ENCODE measurements at regions not wholly inside any gene's neighbourhood (a gene's known extent, or its start where the extent isn't known, plus 50 kb on each side); places are given as distances from the start of the nearest gene placed in this dataset.

DNA sequence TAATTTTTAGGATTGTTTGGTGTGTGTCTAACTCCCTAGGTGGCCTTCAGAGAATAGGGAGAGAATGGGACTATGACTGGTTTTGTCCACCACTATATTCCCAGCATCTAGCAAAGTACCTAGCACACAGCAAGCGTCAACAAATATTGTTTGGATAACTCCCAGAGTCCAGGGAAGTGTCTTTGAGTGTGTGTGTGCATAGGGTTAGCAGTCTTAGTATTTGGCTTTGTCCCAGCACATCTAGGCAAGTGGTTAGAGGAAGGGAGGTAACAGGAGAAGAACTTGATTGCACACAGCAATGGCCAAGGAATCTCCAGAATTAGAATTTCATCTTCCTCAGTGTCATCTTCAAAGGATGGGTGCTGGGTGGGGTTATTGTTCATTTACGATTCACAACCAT lies 385.4 kb upstream of the CDH5 start:
- Histone ChIP-seq H3K4me1 (ENCODE audit: control insufficient read depth, extremely low read depth, insufficient read depth, low read length) (no peaks in the 10 kb centered on the region), H4K20me1 (ENCODE audit: control insufficient read depth, extremely low read depth, insufficient read depth, low read length) (no peaks in the 10 kb centered on the region), H3K79me2 (ENCODE audit: control insufficient read depth, insufficient read depth, low read length) (no peaks in the 10 kb centered on the region), H3K4me2 (ENCODE audit: extremely low read depth, insufficient read depth, low read length) (no peak overlapping the region), H3K4me3 (replicated peaks in 1 of 4; ENCODE audit: control extremely low read depth in 1 of 4, insufficient read depth in 1 of 4, low read depth in 3 of 4, low read length in 4 of 4) (no peak overlapping the region), H3K27me3 (ENCODE audit: control insufficient read depth, insufficient read depth, low read length) (no peaks in the 10 kb centered on the region), H3K27ac (ENCODE audit: insufficient read depth, low read length) (no peak overlapping the region), H3K36me3 (ENCODE audit: control insufficient read depth, insufficient read depth, low read length) (no peaks in the 10 kb centered on the region), H3K9me3 (ENCODE audit: control insufficient read depth, insufficient read depth, low read depth, low read length) (no peaks in the 10 kb centered on the region), H3K9ac (ENCODE audit: insufficient read depth, low read length) (no peak overlapping the region), H2AFZ (ENCODE audit: low read length) (no peak overlapping the region)
- DNase-seq (ENCODE audit: low read depth in 2 of 2), result no peak
- no peak for TF ChIP-seq EZH2 (IDR thresholded peaks at IDR 0.05; ENCODE audit: low read length, missing control alignments)
- TF ChIP-seq, protein P1, sequence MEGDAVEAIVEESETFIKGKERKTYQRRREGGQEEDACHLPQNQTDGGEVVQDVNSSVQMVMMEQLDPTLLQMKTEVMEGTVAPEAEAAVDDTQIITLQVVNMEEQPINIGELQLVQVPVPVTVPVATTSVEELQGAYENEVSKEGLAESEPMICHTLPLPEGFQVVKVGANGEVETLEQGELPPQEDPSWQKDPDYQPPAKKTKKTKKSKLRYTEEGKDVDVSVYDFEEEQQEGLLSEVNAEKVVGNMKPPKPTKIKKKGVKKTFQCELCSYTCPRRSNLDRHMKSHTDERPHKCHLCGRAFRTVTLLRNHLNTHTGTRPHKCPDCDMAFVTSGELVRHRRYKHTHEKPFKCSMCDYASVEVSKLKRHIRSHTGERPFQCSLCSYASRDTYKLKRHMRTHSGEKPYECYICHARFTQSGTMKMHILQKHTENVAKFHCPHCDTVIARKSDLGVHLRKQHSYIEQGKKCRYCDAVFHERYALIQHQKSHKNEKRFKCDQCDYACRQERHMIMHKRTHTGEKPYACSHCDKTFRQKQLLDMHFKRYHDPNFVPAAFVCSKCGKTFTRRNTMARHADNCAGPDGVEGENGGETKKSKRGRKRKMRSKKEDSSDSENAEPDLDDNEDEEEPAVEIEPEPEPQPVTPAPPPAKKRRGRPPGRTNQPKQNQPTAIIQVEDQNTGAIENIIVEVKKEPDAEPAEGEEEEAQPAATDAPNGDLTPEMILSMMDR (conservative IDR thresholded peaks at IDR 0.05 in 1 of 2, IDR thresholded peaks at IDR 0.05 in 1 of 2; ENCODE audit: low read depth in 1 of 2, low read length in 2 of 2), result no peak

DNA sequence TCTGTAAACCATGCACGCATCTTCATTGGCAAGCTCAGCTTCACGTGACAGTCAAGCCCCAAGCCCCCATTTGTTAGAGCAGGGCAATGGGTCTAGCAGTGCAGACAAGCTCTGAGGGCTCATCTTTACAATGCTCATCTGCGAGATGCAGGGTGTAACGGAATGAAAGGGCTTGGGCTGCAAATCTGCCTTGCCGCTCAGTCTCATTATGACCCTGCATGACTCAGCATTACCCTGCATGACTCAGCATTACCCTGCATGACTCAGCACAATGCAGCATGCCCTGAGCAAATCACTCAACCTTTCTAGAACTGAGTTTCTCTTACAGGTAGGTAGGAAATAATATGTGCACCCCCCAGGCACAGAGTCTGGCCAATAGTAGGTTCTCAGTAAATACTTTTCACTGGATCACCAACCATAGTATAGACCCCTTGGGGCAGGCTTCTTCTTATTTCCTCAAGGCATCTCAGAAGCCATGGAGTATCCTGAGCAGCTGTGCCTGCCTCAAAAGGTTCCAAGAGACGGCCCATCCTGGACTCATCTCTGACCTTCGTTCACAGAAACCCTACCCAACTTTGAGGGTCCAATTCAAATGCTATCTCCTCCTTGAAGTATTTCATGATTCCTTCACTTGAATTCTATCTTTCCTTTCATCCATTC lies 391.3 kb upstream of the CDH5 start:
- no peak overlapping the region for H3K4me3 ChIP-seq (replicated peaks in 1 of 4; ENCODE audit: control extremely low read depth in 1 of 4, insufficient read depth in 1 of 4, low read depth in 3 of 4, low read length in 4 of 4)
- peak; percentile 71 to 83 for DNase-seq (ENCODE audit: low read depth in 2 of 2)
- no peaks in the 10 kb centered on the region for H4K20me1 ChIP-seq (ENCODE audit: control insufficient read depth, extremely low read depth, insufficient read depth, low read length)
- H3K4me1 ChIP-seq (ENCODE audit: control insufficient read depth, extremely low read depth, insufficient read depth, low read length), result no peaks in the 10 kb centered on the region
- H3K9me3 ChIP-seq (ENCODE audit: control insufficient read depth, insufficient read depth, low read depth, low read length), result no peaks in the 10 kb centered on the region
- H2AFZ ChIP-seq (ENCODE audit: low read length), result no peak overlapping the region
- no peak overlapping the region for H3K4me2 ChIP-seq (ENCODE audit: extremely low read depth, insufficient read depth, low read length)
- no peaks in the 10 kb centered on the region for H3K36me3 ChIP-seq (ENCODE audit: control insufficient read depth, insufficient read depth, low read length)
- no peak overlapping the region for H3K27ac ChIP-seq (ENCODE audit: insufficient read depth, low read length)
- TF ChIP-seq, protein P1 (conservative IDR thresholded peaks at IDR 0.05 in 1 of 2, IDR thresholded peaks at IDR 0.05 in 1 of 2; ENCODE audit: low read depth in 1 of 2, low read length in 2 of 2), result no peak
- no peak for TF ChIP-seq EZH2 (IDR thresholded peaks at IDR 0.05; ENCODE audit: low read length, missing control alignments)
- H3K27me3 ChIP-seq (ENCODE audit: control insufficient read depth, insufficient read depth, low read length), result no peaks in the 10 kb centered on the region
- no peaks in the 10 kb centered on the region for H3K79me2 ChIP-seq (ENCODE audit: control insufficient read depth, insufficient read depth, low read length)
- H3K9ac ChIP-seq (ENCODE audit: insufficient read depth, low read length), result no peak overlapping the region

DNA sequence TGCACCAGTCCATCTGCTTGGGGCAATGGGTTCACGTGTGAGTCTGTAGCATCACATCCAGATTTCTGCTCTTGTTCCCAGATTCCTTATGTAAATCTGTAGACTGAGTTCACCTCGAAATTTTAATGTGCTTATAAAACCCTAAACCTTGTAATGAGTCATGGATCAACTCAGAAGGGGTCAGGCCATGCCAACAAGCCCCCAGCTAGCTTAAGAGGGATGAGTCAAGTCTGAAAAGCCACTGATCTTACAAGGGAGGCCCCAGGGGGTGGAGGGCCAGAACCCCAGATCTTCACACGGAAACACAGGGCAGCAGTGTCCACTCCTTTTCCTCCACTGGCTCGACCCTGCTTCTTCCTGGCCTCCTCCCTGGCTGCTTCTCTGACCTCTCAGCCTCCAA lies 399.1 kb upstream of the CDH5 start:
- H3K27me3 ChIP-seq (ENCODE audit: control insufficient read depth, insufficient read depth, low read length), result no peaks in the 10 kb centered on the region
- no peaks in the 10 kb centered on the region for H4K20me1 ChIP-seq (ENCODE audit: control insufficient read depth, extremely low read depth, insufficient read depth, low read length)
- no peak overlapping the region for H3K27ac ChIP-seq (ENCODE audit: insufficient read depth, low read length)
- peak in 1 of 2 donors; percentile 64 for DNase-seq (ENCODE audit: low read depth in 2 of 2)
- no peaks in the 10 kb centered on the region for H3K36me3 ChIP-seq (ENCODE audit: control insufficient read depth, insufficient read depth, low read length)
- H3K4me3 ChIP-seq (replicated peaks in 1 of 4; ENCODE audit: control extremely low read depth in 1 of 4, insufficient read depth in 1 of 4, low read depth in 3 of 4, low read length in 4 of 4), result no peak overlapping the region
- peaks cover 2% of the 10 kb centered on the region for H3K4me1 ChIP-seq (ENCODE audit: control insufficient read depth, extremely low read depth, insufficient read depth, low read length)
- no peak overlapping the region for H2AFZ ChIP-seq (ENCODE audit: low read length)
- no peaks in the 10 kb centered on the region for H3K79me2 ChIP-seq (ENCODE audit: control insufficient read depth, insufficient read depth, low read length)
- TF ChIP-seq, protein P1 (conservative IDR thresholded peaks at IDR 0.05 in 1 of 2, IDR thresholded peaks at IDR 0.05 in 1 of 2; ENCODE audit: low read depth in 1 of 2, low read length in 2 of 2), result no peak
- no peak for TF ChIP-seq EZH2 (IDR thresholded peaks at IDR 0.05; ENCODE audit: low read length, missing control alignments)
- H3K9me3 ChIP-seq (ENCODE audit: control insufficient read depth, insufficient read depth, low read depth, low read length), result no peaks in the 10 kb centered on the region
- H3K9ac ChIP-seq (ENCODE audit: insufficient read depth, low read length), result no peak overlapping the region
- H3K4me2 ChIP-seq (ENCODE audit: extremely low read depth, insufficient read depth, low read length), result no peak overlapping the region
